ENCODE measurements at regions not wholly inside any gene's neighbourhood (a gene's known extent, or its start where the extent isn't known, plus 50 kb on each side); places are given as distances from the start of the nearest gene placed in this dataset.

DNA sequence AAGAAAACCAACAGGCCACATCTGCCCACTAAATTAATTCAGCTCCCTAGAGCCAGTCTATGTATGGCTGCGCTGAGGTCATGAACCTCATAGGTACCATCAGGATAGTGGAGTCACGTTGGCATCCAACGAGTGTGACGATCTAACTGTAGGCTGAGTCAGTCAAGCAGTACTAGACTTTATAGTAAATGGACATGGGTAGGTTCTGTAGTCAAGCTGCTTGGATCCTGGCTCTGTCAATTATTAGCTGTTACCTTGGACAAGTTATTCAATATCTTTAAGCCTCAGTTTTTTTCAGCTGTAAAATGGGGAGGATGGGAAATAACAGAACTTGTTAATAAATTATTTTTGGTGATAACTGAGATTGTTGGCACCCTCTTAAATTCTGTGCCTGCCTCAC, 432.4 kb upstream of the RASGEF1B start:
- Histone ChIP-seq H3K4me1 (ENCODE audit: control insufficient read depth, extremely low read depth, insufficient read depth, low read length) (no peaks in the 10 kb centered on the region), H4K20me1 (ENCODE audit: control insufficient read depth, extremely low read depth, insufficient read depth, low read length) (no peaks in the 10 kb centered on the region), H3K27ac (ENCODE audit: control insufficient read depth, insufficient read depth, low read length) (no peak overlapping the region), H3K9me3 (ENCODE audit: control insufficient read depth, low read depth, low read length) (no peaks in the 10 kb centered on the region), H2AFZ (ENCODE audit: control insufficient read depth, low read length) (no peak overlapping the region), H3K36me3 (ENCODE audit: control insufficient read depth in 2 of 2, extremely low read depth in 1 of 2, insufficient read depth in 2 of 2, low read length in 2 of 2) (no peaks in the 10 kb centered on the region), H3K9me1 (ENCODE audit: control insufficient read depth, extremely low read depth, insufficient read depth, low read length) (no peaks in the 10 kb centered on the region), H3K27me3 (ENCODE audit: control insufficient read depth, extremely low read depth, insufficient read depth, low read length) (no peaks in the 10 kb centered on the region), H3K4me3 (ENCODE audit: control insufficient read depth in 2 of 3, extremely low read depth in 1 of 3, insufficient read depth in 2 of 3, low read depth in 1 of 3, low read length in 3 of 3) (no peak overlapping the region), H3K79me2 (ENCODE audit: control insufficient read depth, insufficient read depth, low read length) (no peaks in the 10 kb centered on the region), H3K9ac (ENCODE audit: control insufficient read depth, extremely low read depth, insufficient read depth, low read length) (no peak overlapping the region), H3K4me2 (ENCODE audit: control insufficient read depth, extremely low read depth, insufficient read depth, low read depth, low read length) (no peak overlapping the region)
- no peak for FAIRE-seq
- TF ChIP-seq EZH2 (IDR thresholded peaks at IDR 0.05; ENCODE audit: low read length): no peak
- TF ChIP-seq, protein P1, sequence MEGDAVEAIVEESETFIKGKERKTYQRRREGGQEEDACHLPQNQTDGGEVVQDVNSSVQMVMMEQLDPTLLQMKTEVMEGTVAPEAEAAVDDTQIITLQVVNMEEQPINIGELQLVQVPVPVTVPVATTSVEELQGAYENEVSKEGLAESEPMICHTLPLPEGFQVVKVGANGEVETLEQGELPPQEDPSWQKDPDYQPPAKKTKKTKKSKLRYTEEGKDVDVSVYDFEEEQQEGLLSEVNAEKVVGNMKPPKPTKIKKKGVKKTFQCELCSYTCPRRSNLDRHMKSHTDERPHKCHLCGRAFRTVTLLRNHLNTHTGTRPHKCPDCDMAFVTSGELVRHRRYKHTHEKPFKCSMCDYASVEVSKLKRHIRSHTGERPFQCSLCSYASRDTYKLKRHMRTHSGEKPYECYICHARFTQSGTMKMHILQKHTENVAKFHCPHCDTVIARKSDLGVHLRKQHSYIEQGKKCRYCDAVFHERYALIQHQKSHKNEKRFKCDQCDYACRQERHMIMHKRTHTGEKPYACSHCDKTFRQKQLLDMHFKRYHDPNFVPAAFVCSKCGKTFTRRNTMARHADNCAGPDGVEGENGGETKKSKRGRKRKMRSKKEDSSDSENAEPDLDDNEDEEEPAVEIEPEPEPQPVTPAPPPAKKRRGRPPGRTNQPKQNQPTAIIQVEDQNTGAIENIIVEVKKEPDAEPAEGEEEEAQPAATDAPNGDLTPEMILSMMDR (optimal IDR thresholded peaks at IDR 0.05 in 1 of 3, IDR thresholded peaks at IDR 0.05 in 1 of 3, conservative IDR thresholded peaks at IDR 0.05 in 1 of 3; ENCODE audit: extremely low read depth in 1 of 3, insufficient read depth in 2 of 3, low read length in 3 of 3): no peak
- no peak for DNase-seq (ENCODE audit: low read depth, low spot score)
- dilution Hi-C loops (cut with MboI; ENCODE audit: extremely low pct_ligation_motif_present, low sequenced_read_pairs): no loop called here

DNA sequence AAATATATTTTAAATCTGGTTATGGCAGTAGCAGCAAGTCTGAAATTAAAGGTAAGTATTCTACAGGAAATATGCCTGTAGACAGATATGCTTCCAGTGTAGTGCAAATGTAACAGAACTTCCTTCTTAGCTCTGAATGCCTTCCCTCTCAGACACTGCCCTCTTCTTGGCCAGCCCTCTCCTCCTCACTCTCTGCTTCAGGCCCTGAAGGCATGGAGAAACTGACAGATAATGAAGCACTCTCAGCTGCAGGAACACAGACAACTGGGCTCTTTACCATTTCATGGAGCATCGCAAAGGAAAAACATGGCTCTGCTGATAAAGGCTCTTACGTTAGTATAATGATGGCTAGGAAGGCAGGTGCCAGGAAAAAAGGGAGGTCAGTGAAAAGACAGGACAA, 431.5 kb upstream of the RASGEF1B start:
- TF ChIP-seq, protein P1 (optimal IDR thresholded peaks at IDR 0.05 in 1 of 3, IDR thresholded peaks at IDR 0.05 in 1 of 3, conservative IDR thresholded peaks at IDR 0.05 in 1 of 3; ENCODE audit: extremely low read depth in 1 of 3, insufficient read depth in 2 of 3, low read length in 3 of 3): no peak
- TF ChIP-seq EZH2 (IDR thresholded peaks at IDR 0.05; ENCODE audit: low read length): no peak
- Histone ChIP-seq H2AFZ (ENCODE audit: control insufficient read depth, low read length) (no peak overlapping the region), H3K27ac (ENCODE audit: control insufficient read depth, insufficient read depth, low read length) (no peak overlapping the region), H3K9ac (ENCODE audit: control insufficient read depth, extremely low read depth, insufficient read depth, low read length) (no peak overlapping the region), H3K9me3 (ENCODE audit: control insufficient read depth, low read depth, low read length) (no peaks in the 10 kb centered on the region), H3K27me3 (ENCODE audit: control insufficient read depth, extremely low read depth, insufficient read depth, low read length) (no peaks in the 10 kb centered on the region), H3K4me2 (ENCODE audit: control insufficient read depth, extremely low read depth, insufficient read depth, low read depth, low read length) (no peak overlapping the region), H4K20me1 (ENCODE audit: control insufficient read depth, extremely low read depth, insufficient read depth, low read length) (no peaks in the 10 kb centered on the region), H3K36me3 (ENCODE audit: control insufficient read depth in 2 of 2, extremely low read depth in 1 of 2, insufficient read depth in 2 of 2, low read length in 2 of 2) (no peaks in the 10 kb centered on the region), H3K4me1 (ENCODE audit: control insufficient read depth, extremely low read depth, insufficient read depth, low read length) (no peaks in the 10 kb centered on the region), H3K4me3 (ENCODE audit: control insufficient read depth in 2 of 3, extremely low read depth in 1 of 3, insufficient read depth in 2 of 3, low read depth in 1 of 3, low read length in 3 of 3) (no peak overlapping the region), H3K79me2 (ENCODE audit: control insufficient read depth, insufficient read depth, low read length) (no peaks in the 10 kb centered on the region), H3K9me1 (ENCODE audit: control insufficient read depth, extremely low read depth, insufficient read depth, low read length) (no peaks in the 10 kb centered on the region)
- no peak for DNase-seq (ENCODE audit: low read depth, low spot score)
- no peak for FAIRE-seq
- dilution Hi-C loops (cut with MboI; ENCODE audit: extremely low pct_ligation_motif_present, low sequenced_read_pairs): no loop called here

Measured in keratinocyte (primary cell).